Fibroblast of gingiva (primary cell): ENCODE measurements at regions not wholly inside any gene's neighbourhood (a gene's known extent, or its start where the extent isn't known, plus 50 kb on each side); places are given as distances from the start of the nearest gene placed in this dataset.

ENCODE experiments used
- DNase-seq: peaks from one replicate; pipeline ENCODE4 v3.0.0-alpha.2; 2011; ENCODE audit warnings: low read depth

GRCh38 chr2:67836866-67837265, 225.9 kb downstream of the C1D start:
- no peak for DNase-seq

GRCh38 chr2:67838205-67838604, 224.6 kb downstream of the C1D start:
- no peak for DNase-seq

- no peak for DNase-seq
These were observed 223.6 kb downstream of the C1D start for GRCh38 chr2:67839242-67839641.

- DNase-seq = no peak
These were observed 223.1 kb downstream of the C1D start for GRCh38 chr2:67839668-67840067.

- peak; percentile 73 for DNase-seq
These were observed 222.2 kb downstream of the C1D start for GRCh38 chr2:67840460-67841068.

- DNase-seq = no peak
These were observed 221.1 kb downstream of the C1D start for GRCh38 chr2:67841711-67842110.

GRCh38 chr2:67842375-67842959, 220.3 kb downstream of the C1D start:
- no peak for DNase-seq

GRCh38 chr2:67844024-67844540, 218.7 kb downstream of the C1D start:
- no peak for DNase-seq

GRCh38 chr2:67845621-67846369, 217.0 kb downstream of the C1D start:
- no peak for DNase-seq

GRCh38 chr2:67846370-67847070, 216.3 kb downstream of the C1D start:
- DNase-seq = peak; percentile 90

- DNase-seq = no peak
These were observed 214.1 kb downstream of the C1D start for GRCh38 chr2:67848551-67849285.

GRCh38 chr2:67851016-67851415, 211.8 kb downstream of the C1D start:
- DNase-seq = no peak

GRCh38 chr2:67851956-67852824, 210.6 kb downstream of the C1D start:
- no peak for DNase-seq

GRCh38 chr2:67854103-67854743, 208.6 kb downstream of the C1D start:
- no peak for DNase-seq

GRCh38 chr2:67854798-67855197, 208.0 kb downstream of the C1D start:
- DNase-seq = no peak

- no peak for DNase-seq
These were observed 205.9 kb downstream of the C1D start for GRCh38 chr2:67856866-67857265.

GRCh38 chr2:67857836-67858235, 205.0 kb downstream of the C1D start:
- DNase-seq = no peak

GRCh38 chr2:67858886-67859285, 203.9 kb downstream of the C1D start:
- DNase-seq = no peak

GRCh38 chr2:67865917-67866316, 196.9 kb downstream of the C1D start:
- no peak for DNase-seq

GRCh38 chr2:67867735-67868134, 195.1 kb downstream of the C1D start:
- DNase-seq = no peak
